GM13976 (cell line): ENCODE measurements at regions not wholly inside any gene's neighbourhood (a gene's known extent, or its start where the extent isn't known, plus 50 kb on each side); places are given as distances from the start of the nearest gene placed in this dataset.

Experiments used
- DNase-seq: peaks from one replicate; pipeline ENCODE4 v3.0.0; 2012; ENCODE audit warnings: low spot score
- in situ Hi-C: fragments of 300-500 bp; cut with MboI; formaldehyde crosslinking; loops from one replicate; pipeline ENCODE4 v1.12.0; 2022; ENCODE audit warnings: low sequenced_read_pairs, mixed read lengths, inconsistent platforms; ENCODE audit not compliant: unreplicated experiment
- TF ChIP-seq, protein P1 (sequence below): IDR thresholded peaks from 2 replicates; pipeline ENCODE4 v1.5.1; 2012; ENCODE audit warnings: borderline replicate concordance, mild to moderate bottlenecking; ENCODE audit not compliant: insufficient read depth; ENCODE audit errors: extremely low read depth, missing control alignments, control extremely low read depth

DNA sequence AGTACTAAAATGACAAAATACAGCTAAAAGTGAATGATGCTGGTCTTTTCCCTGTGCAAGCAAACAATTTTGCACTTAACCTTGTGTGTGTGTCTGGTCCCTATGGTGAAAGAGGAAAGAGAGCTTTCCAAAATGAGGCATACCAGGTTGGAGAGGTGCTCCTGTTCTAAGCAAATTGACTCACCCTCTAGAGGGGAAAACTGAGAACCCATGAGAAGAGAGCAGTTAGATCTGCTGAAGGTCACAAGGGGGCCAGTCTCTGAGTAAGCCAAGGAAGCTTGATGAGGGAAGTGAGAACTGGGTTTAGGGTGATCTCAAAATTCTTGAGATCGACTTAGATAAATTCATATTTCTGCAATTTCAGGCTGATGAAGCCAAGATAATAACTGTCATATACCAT lies 157.5 kb upstream of the TBX18 start:
- in situ Hi-C loops, result no loop called here
- no peak for DNase-seq
- TF ChIP-seq, protein P1, sequence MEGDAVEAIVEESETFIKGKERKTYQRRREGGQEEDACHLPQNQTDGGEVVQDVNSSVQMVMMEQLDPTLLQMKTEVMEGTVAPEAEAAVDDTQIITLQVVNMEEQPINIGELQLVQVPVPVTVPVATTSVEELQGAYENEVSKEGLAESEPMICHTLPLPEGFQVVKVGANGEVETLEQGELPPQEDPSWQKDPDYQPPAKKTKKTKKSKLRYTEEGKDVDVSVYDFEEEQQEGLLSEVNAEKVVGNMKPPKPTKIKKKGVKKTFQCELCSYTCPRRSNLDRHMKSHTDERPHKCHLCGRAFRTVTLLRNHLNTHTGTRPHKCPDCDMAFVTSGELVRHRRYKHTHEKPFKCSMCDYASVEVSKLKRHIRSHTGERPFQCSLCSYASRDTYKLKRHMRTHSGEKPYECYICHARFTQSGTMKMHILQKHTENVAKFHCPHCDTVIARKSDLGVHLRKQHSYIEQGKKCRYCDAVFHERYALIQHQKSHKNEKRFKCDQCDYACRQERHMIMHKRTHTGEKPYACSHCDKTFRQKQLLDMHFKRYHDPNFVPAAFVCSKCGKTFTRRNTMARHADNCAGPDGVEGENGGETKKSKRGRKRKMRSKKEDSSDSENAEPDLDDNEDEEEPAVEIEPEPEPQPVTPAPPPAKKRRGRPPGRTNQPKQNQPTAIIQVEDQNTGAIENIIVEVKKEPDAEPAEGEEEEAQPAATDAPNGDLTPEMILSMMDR, result no peak

DNA sequence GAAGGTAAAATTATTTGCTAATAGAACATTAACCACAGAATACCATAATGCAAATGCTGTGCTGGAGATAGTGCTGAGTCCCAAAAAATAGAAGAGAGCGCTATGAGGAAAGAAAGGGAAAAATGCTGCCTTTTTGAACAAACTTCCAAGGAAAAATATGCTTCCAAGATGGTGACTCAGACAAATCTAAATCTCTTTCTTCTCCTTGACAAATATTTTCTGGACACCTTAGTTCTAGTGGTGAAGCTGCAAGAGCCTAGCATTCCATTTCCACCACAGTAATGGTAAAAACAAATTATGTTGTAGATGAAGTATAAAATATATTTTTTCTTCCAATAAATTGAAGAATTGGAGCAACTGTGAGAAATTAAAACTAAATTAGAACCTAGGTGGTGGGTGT lies 155.6 kb upstream of the TBX18 start:
- TF ChIP-seq, protein P1, result no peak
- no peak for DNase-seq
- in situ Hi-C loops, result no loop called here

DNA sequence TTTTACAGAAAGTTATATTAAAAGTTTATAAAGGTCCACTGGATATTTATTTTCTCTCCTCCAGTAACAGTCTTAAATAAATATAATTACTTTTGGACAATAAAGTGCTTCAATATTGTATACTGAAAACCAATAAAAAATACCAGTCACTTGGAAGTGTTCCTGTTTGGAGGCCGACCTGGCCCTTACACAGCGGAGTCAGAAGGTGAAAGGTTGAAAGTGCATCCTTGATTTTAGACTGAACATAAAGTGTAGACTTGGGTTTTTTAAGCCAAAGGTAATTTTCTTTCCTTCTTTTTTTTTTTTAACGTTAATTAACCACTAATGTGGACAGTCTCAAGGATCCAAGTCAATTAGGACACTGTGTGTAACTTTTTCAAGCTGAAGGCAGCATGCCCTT lies 152.3 kb upstream of the TBX18 start:
- in situ Hi-C loops, result no loop called here
- no peak for DNase-seq
- TF ChIP-seq, protein P1, result no peak

DNA sequence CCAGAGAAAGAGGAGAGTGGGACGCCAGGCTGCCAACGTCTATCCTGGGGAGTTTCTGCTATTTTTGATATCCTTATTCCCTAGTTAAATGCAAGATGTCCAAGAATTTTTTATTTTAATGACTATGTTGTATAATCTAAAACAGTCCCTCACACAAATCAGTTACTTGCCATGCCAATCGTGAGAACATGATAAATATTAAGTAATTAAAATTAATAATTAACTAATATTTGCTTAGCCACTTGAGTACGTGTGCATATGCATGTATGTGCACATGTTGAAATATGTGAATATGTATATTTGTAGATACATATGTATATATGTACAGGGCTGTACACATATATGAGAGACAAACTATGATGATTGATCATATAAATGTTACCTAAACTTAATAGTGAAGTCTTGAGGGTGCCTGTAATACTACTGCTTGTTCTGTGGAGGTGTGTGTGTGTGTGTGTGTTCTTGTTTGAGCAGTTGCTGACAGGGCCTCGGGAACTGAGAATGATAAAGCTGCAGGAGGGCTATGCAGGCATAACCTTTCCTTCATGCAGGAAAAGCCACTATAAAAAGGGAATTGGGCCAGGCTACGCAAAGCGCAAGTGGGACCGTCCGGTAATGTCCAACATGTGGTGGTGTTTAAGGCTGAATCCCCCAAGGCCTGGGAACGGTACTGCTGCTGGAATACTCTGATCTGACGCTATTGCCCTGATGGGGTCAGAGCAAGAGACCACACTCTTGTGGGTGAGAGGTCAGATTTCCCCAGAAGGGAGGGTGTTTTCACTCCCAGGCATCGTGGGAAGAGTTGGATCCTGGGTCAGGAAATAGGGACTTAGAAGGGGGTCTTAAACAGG lies 148.3 kb upstream of the TBX18 start:
- DNase-seq, result no peak
- in situ Hi-C loops, result no loop called here
- TF ChIP-seq, protein P1, result no peak

DNA sequence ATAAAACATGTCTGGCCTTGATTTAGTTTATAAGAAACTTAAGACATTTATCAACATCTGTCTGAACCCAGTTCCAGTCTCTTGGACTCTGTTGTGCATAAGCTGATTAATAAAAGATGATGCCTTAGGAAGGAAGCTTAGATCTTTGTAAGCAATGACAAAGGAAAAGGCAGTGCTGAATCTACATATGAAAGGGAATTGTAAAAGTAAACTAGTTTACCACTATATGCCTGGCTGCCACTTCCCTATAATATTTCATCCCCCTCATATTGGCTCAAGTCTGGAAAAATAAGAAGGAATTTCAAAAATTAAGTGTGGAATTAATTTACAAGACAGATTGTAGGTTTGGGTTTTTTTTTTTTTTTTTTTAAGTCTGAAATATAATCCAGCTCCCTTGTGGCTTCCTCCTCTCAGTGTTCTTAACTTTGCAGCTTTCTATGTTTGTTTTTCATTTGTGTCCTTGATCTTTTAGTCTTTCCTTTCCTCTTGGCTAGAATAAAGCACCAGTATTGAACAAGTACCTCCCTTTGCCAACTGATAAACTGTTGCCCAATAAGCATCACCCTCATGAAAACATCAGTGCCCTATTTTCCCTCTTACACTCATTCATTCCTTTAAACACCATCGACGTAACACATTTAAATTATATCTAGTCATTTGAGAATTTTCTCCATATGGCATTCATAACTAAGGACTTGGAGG lies 146.7 kb upstream of the TBX18 start:
- in situ Hi-C loops, result no loop called here
- TF ChIP-seq, protein P1, result no peak
- DNase-seq, result no peak

DNA sequence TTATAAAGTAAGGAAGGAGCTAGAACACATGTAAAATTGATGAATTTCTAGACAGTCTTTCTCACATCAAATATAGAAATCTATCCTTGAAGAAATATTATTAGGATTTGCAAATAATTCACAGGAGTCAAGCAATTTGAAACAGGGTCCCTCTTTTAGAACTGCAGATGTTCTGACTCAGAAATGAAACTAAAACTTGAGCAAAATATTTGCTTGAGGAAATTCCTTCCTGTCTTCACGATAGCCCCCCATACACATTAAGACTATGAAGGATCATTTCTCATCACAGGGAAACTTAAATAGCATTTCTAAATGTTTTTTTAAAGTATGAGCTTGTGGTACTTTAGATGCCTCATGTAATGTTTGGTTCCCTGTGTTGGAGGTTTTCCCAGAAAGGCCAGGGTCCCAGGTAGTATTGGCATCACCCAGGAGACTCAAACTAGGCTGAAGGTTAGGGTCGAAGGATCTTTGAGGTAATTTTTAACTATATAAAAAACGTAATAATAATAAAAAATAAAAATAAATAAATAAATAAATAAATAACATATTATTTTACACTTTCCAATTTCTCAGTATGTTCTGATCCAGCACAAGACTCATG lies 144.0 kb upstream of the TBX18 start:
- in situ Hi-C loops, result no loop called here
- DNase-seq, result no peak
- TF ChIP-seq, protein P1, result no peak
